ENCODE measurements at regions not wholly inside any gene's neighbourhood (a gene's known extent, or its start where the extent isn't known, plus 50 kb on each side); places are given as distances from the start of the nearest gene placed in this dataset.
A peak's percentile ranks its signal among the peaks of the same experiment; 100 is the strongest.

DNA sequence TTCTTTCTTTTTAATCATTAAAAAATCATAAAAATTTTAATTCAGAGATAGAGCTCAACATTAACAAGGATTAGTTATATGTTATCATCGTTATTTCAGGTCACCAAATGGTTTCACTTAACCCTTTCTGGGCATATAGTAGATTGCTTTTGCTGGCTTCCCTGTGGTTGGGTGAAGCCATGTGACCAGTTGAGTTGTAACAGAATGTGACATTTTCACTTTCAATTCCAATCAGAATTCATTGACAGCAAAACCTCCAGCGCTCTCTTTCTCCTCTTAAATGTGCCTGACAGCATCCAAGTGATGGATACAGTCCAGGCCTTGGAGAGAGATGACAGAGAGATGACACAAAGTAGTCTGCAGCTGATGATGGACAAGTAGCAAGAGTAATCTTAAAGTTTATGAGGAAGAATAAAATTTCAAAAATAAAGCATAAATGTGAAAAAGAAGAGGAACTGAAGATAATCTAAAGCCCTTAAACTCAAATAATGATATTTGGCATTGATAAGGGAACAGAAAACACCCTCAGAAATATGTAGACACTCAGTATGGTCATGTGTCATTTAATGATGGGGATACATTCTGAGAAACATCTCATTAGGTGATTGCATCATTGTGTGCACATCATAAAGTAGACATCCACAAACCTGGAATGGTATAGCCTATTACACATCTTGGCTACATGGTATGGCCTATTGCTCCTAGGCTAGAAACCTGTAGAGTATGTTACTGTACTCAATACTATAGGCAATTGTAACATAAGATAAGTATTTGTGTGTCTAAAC is 92.3 kb upstream of the QRFPR start:
- ChIA-PET POLR2A (no interaction called here), CTCF (interaction anchor here (0.9 to 4.3 kb wide), 9 partner anchors 9 to 255 kb away, joined by 3 to 19 read pairs (median 4); no protein-coding TSS in a partner anchor), SMC1A (ENCODE audit: uncharacterized antibody, unreplicated experiment) (interaction anchor here (0.7 to 1.5 kb wide), 5 partner anchors 10 to 39 kb away, joined by 3 to 5 read pairs (median 4); no protein-coding TSS in a partner anchor), RAD21 (ENCODE audit: unreplicated experiment) (interaction anchor here (1.2 kb wide), 1 partner anchor 10 kb away, joined by 4 read pairs; no protein-coding TSS in a partner anchor)
- FAIRE-seq (no peak), ATAC-seq (peak; percentile 87), DNase-seq (ENCODE audit: low read depth, low spot score) (no peak)
- Histone ChIP-seq H3K4me1 (ENCODE audit: control insufficient read depth, insufficient read depth, low read length) (0 out of 2 replicates have a peak, but pooled peaks cover 2% of the 10 kb centered on the region), H3K27ac (ENCODE audit: control insufficient read depth, insufficient read depth) (no peak overlapping the region), H3K36me3 (ENCODE audit: control insufficient read depth in 2 of 2, insufficient read depth in 2 of 2, low read length in 1 of 2) (no peaks in the 10 kb centered on the region), H4K20me1 (ENCODE audit: control insufficient read depth, insufficient read depth) (no peaks in the 10 kb centered on the region), H3K27me3 (replicated peaks in 1 of 2; ENCODE audit: control insufficient read depth in 2 of 2, insufficient read depth in 2 of 2, low read length in 1 of 2) (no peaks in the 10 kb centered on the region), H2AFZ (ENCODE audit: control insufficient read depth, low read depth, low read length) (no peak overlapping the region), H3K4me3 (no peak overlapping the region), H3K4me2 (ENCODE audit: control insufficient read depth, insufficient read depth) (no peak overlapping the region), H3K9me3 (replicated peaks; ENCODE audit: control insufficient read depth, insufficient read depth, low read length) (no peaks in the 10 kb centered on the region), H3K9ac (ENCODE audit: control insufficient read depth, insufficient read depth, low read length) (no peak overlapping the region), H3K79me2 (ENCODE audit: control insufficient read depth, insufficient read depth, low read length) (no peaks in the 10 kb centered on the region)
- BruUV-seq (replicated peaks) = no TSS peak
- in situ Hi-C loops (cut with MboI) (no loop called here), intact Hi-C loops (cut with micrococcal nuclease; ENCODE audit: unreplicated experiment) (no loop called here)
- TF ChIP-seq ZNF622 (IDR thresholded peaks at IDR 0.05) (no peak), NFYB (IDR thresholded peaks at IDR 0.05; ENCODE audit: insufficient read depth, low read depth, low read length) (peak; percentile 14; the same call in 1 of the 2 replicates), RUNX3 (IDR thresholded peaks at IDR 0.05; ENCODE audit: low read length) (peak; percentile 21; the same call in 1 of the 2 replicates), RAD51 (IDR thresholded peaks at IDR 0.05) (peak; percentile 68; the same call in 1 of the 2 replicates), PAX8 (IDR thresholded peaks at IDR 0.05) (no peak), IKZF2 (IDR thresholded peaks at IDR 0.05) (0 out of 4 replicates have a peak, but pooled peaks have one; percentile 14 to 18)
- WGBS (ENCODE audit: insufficient coverage, insufficient replicate concordance, low lambda C conversion rate, missing lambda C conversion rate) = 5% methylated on average over 2 of the region's 2 CpGs

GRCh38 chr4:121464854-121465253 is 84.0 kb upstream of the QRFPR start:
- Histone ChIP-seq H3K4me2 (ENCODE audit: control insufficient read depth, insufficient read depth) (no peak overlapping the region), H4K20me1 (ENCODE audit: control insufficient read depth, insufficient read depth) (no peaks in the 10 kb centered on the region), H3K27ac (ENCODE audit: control insufficient read depth, insufficient read depth) (no peak overlapping the region), H3K9me3 (replicated peaks; ENCODE audit: control insufficient read depth, insufficient read depth, low read length) (no peaks in the 10 kb centered on the region), H2AFZ (ENCODE audit: control insufficient read depth, low read depth, low read length) (no peak overlapping the region), H3K27me3 (replicated peaks in 1 of 2; ENCODE audit: control insufficient read depth in 2 of 2, insufficient read depth in 2 of 2, low read length in 1 of 2) (no peaks in the 10 kb centered on the region; a peak in 1 of 4 replicates), H3K9ac (ENCODE audit: control insufficient read depth, insufficient read depth, low read length) (no peak overlapping the region), H3K79me2 (ENCODE audit: control insufficient read depth, insufficient read depth, low read length) (no peaks in the 10 kb centered on the region), H3K36me3 (ENCODE audit: control insufficient read depth in 2 of 2, insufficient read depth in 2 of 2, low read length in 1 of 2) (no peaks in the 10 kb centered on the region), H3K4me1 (ENCODE audit: control insufficient read depth, insufficient read depth, low read length) (no peaks in the 10 kb centered on the region), H3K4me3 (no peak overlapping the region)
- FAIRE-seq = no peak
- ChIA-PET SMC1A (ENCODE audit: uncharacterized antibody, unreplicated experiment) (interaction anchor here (0.8 to 1.0 kb wide), 2 partner anchors 14 to 312 kb away, joined by 3 read pairs; no protein-coding TSS in a partner anchor), POLR2A (no interaction called here), CTCF (interaction anchor here (0.6 to 1.3 kb wide), 3 partner anchors 13 to 24 kb away, joined by 3 to 6 read pairs (median 4); no protein-coding TSS in a partner anchor), RAD21 (ENCODE audit: unreplicated experiment) (no interaction called here)
- DNase-seq (ENCODE audit: low read depth, low spot score) = no peak
- no TSS peak for BruUV-seq (replicated peaks)
- no peak for ATAC-seq
- WGBS (ENCODE audit: insufficient coverage, insufficient replicate concordance, low lambda C conversion rate, missing lambda C conversion rate) = 0% methylated on average over 2 of the region's 2 CpGs
- intact Hi-C loops (cut with micrococcal nuclease; ENCODE audit: unreplicated experiment) (no loop called here), in situ Hi-C loops (cut with MboI) (no loop called here)
- TF ChIP-seq ELK1 (IDR thresholded peaks at IDR 0.05; ENCODE audit: low read depth, low read length) = no peak
- TF ChIP-seq, protein P1, sequence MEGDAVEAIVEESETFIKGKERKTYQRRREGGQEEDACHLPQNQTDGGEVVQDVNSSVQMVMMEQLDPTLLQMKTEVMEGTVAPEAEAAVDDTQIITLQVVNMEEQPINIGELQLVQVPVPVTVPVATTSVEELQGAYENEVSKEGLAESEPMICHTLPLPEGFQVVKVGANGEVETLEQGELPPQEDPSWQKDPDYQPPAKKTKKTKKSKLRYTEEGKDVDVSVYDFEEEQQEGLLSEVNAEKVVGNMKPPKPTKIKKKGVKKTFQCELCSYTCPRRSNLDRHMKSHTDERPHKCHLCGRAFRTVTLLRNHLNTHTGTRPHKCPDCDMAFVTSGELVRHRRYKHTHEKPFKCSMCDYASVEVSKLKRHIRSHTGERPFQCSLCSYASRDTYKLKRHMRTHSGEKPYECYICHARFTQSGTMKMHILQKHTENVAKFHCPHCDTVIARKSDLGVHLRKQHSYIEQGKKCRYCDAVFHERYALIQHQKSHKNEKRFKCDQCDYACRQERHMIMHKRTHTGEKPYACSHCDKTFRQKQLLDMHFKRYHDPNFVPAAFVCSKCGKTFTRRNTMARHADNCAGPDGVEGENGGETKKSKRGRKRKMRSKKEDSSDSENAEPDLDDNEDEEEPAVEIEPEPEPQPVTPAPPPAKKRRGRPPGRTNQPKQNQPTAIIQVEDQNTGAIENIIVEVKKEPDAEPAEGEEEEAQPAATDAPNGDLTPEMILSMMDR (IDR thresholded peaks at IDR 0.05 in 2 of 3, conservative IDR thresholded peaks at IDR 0.05 in 1 of 3; ENCODE audit: control insufficient read depth in 2 of 3, extremely low read depth in 1 of 3, insufficient read depth in 1 of 3, low read depth in 3 of 3, low read length in 3 of 3) = peak in 1 of 3 experiments; percentile 11; a peak in 1 of 6 replicates

Data from GM12878 (cell line).